ENCODE measurements at regions not wholly inside any gene's neighbourhood (a gene's known extent, or its start where the extent isn't known, plus 50 kb on each side); places are given as distances from the start of the nearest gene placed in this dataset.

GRCh38 chr2:60329225-60329624 is 224.2 kb downstream of the BCL11A start:
- ATAC-seq (no peak), DNase-seq (ENCODE audit: low read depth, low spot score) (no peak)
- no peaks in the 10 kb centered on the region for H3K36me3 ChIP-seq (ENCODE audit: control insufficient read depth, insufficient read depth, low read length)
- H3K27ac ChIP-seq (ENCODE audit: low read length), result no peak overlapping the region
- intact Hi-C loops (cut with micrococcal nuclease; ENCODE audit: unreplicated experiment) (no loop called here), in situ Hi-C loops (cut with HindIII; ENCODE audit: low pct_unique_long_range_greater_than_20kb, low sequenced_read_pairs) (no loop called here)
- CTCF ChIA-PET, result no interaction called here
- H3K9me3 ChIP-seq (ENCODE audit: control insufficient read depth, insufficient read depth, low read depth, low read length), result no peaks in the 10 kb centered on the region
- no peak overlapping the region for H3K4me3 ChIP-seq (ENCODE audit: low read depth in 2 of 2, low read length in 2 of 2)
- TF ChIP-seq SIN3A (IDR thresholded peaks at IDR 0.05; ENCODE audit: borderline replicate concordance, insufficient read depth, low read depth, low read length), result no peak
- no peak for TF ChIP-seq TCF7L2 (IDR thresholded peaks at IDR 0.05; ENCODE audit: low read depth, low read length)
- TF ChIP-seq CTCF (IDR thresholded peaks at IDR 0.05), result no peak
- TF ChIP-seq POLR2AphosphoS5 (IDR thresholded peaks at IDR 0.05; ENCODE audit: low read depth, low read length), result no peak
- TF ChIP-seq REST (IDR thresholded peaks at IDR 0.05; ENCODE audit: insufficient read depth in 1 of 2, low read depth in 2 of 2, low read length in 1 of 2), result no peak
- no peaks in the 10 kb centered on the region for H3K4me1 ChIP-seq (ENCODE audit: control insufficient read depth, insufficient read depth, low read length)
- no TSS peak for BruUV-seq (replicated peaks)
- POLR2A ChIA-PET, result no interaction called here
- H3K27me3 ChIP-seq (ENCODE audit: control insufficient read depth, insufficient read depth, low read length), result no peaks in the 10 kb centered on the region

- Histone ChIP-seq H3K4me1 (ENCODE audit: control insufficient read depth, insufficient read depth, low read length) (no peaks in the 10 kb centered on the region), H3K4me3 (ENCODE audit: low read depth in 2 of 2, low read length in 2 of 2) (no peak overlapping the region), H3K36me3 (ENCODE audit: control insufficient read depth, insufficient read depth, low read length) (no peaks in the 10 kb centered on the region), H3K9me3 (ENCODE audit: control insufficient read depth, insufficient read depth, low read depth, low read length) (no peaks in the 10 kb centered on the region), H3K27ac (ENCODE audit: low read length) (no peak overlapping the region), H3K27me3 (ENCODE audit: control insufficient read depth, insufficient read depth, low read length) (no peaks in the 10 kb centered on the region)
- in situ Hi-C loops (cut with HindIII; ENCODE audit: low pct_unique_long_range_greater_than_20kb, low sequenced_read_pairs), result no loop called here
- ChIA-PET CTCF (no interaction called here), POLR2A (no interaction called here)
- TF ChIP-seq SIN3A (IDR thresholded peaks at IDR 0.05; ENCODE audit: borderline replicate concordance, insufficient read depth, low read depth, low read length), result no peak
- BruUV-seq (replicated peaks), result no TSS peak
- no peak for DNase-seq (ENCODE audit: low read depth, low spot score)
- intact Hi-C loops (cut with micrococcal nuclease; ENCODE audit: unreplicated experiment), result no loop called here
- no peak for ATAC-seq
These were observed 228.9 kb downstream of the BCL11A start for GRCh38 chr2:60324536-60324935.

GRCh38 chr2:60321816-60322215 is 231.6 kb downstream of the BCL11A start:
- TF ChIP-seq REST (IDR thresholded peaks at IDR 0.05; ENCODE audit: insufficient read depth in 1 of 2, low read depth in 2 of 2, low read length in 1 of 2), result no peak
- peaks cover 6% of the 10 kb centered on the region; the same call in 1 of the 2 replicates for H3K27me3 ChIP-seq (ENCODE audit: control insufficient read depth, insufficient read depth, low read length)
- no peaks in the 10 kb centered on the region for H3K9me3 ChIP-seq (ENCODE audit: control insufficient read depth, insufficient read depth, low read depth, low read length)
- CTCF ChIA-PET, result no interaction called here
- ATAC-seq (no peak), DNase-seq (ENCODE audit: low read depth, low spot score) (no peak)
- intact Hi-C loops (cut with micrococcal nuclease; ENCODE audit: unreplicated experiment) (no loop called here), in situ Hi-C loops (cut with HindIII; ENCODE audit: low pct_unique_long_range_greater_than_20kb, low sequenced_read_pairs) (no loop called here)
- H3K36me3 ChIP-seq (ENCODE audit: control insufficient read depth, insufficient read depth, low read length), result no peaks in the 10 kb centered on the region
- no peak overlapping the region for H3K27ac ChIP-seq (ENCODE audit: low read length)
- BruUV-seq (replicated peaks), result no TSS peak
- H3K4me3 ChIP-seq (ENCODE audit: low read depth in 2 of 2, low read length in 2 of 2), result no peak overlapping the region
- H3K4me1 ChIP-seq (ENCODE audit: control insufficient read depth, insufficient read depth, low read length), result no peaks in the 10 kb centered on the region
- POLR2A ChIA-PET, result interaction anchor here (0.6 kb wide), 1 partner anchor 98 kb away, joined by 3 read pairs; no protein-coding TSS in a partner anchor
